Peyer's patch (tissue), 4 donors: ENCODE measurements at regions not wholly inside any gene's neighbourhood (a gene's known extent, or its start where the extent isn't known, plus 50 kb on each side); places are given as distances from the start of the nearest gene placed in this dataset.
"Not testable (repeated sequence)": the region's sequence is repeated elsewhere in the genome, so short reads cannot be mapped to it uniquely, and the experiment has no call there.

Source experiments
- CTCF ChIP-seq, 6 experiments: fragments of 450-650 bp in 4 of 6; fragments of 200-600 bp in 2 of 6; sonication (generic) in 1 of 6; IDR thresholded peaks; one replicate each; pipeline ENCODE4 v1.5.1; 2017 to 2019; ENCODE audit warnings: antibody characterized with exemption in 6 of 6, mild to moderate bottlenecking in 3 of 6, moderate library complexity in 1 of 6
- POLR2A ChIP-seq, 2 donors: fragments of 450-650 bp; IDR thresholded peaks; one replicate each; pipeline ENCODE4 v1.5.1; 2017; ENCODE audit warnings: antibody characterized with exemption in 2 of 2, mild to moderate bottlenecking in 2 of 2, moderate library complexity in 2 of 2

GRCh38 chr9:32209164-32209563 lies 175.3 kb upstream of the ACO1 start:
- not testable (repeated sequence) for TF ChIP-seq CTCF, POLR2A (IDR thresholded peaks at IDR 0.05)
